ENCODE measurements at regions not wholly inside any gene's neighbourhood (a gene's known extent, or its start where the extent isn't known, plus 50 kb on each side); places are given as distances from the start of the nearest gene placed in this dataset.
A peak's percentile ranks its signal among the peaks of the same experiment; 100 is the strongest.
"Not testable (repeated sequence)": the region's sequence is repeated elsewhere in the genome, so short reads cannot be mapped to it uniquely, and the experiment has no call there.

DNA sequence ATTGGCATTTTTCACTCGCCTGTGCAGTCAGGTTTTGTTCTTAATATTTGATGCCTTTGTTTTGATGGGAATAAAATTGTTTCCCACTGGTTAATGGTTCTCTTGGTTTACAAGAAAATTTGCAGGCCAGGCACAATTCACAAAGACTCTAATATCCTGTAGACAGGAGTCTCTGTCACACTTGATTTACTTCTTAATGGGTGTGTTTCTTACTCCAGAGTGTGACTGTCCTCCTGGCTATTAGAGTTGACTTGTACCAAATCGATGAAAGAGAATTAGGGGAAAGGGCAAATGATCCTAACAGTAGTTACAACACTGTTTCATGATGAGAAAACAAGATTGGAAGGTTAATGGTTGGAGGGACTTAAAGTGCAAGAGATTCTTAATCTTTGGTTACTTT lies 142.8 kb upstream of the SV2C start:
- DNase-seq: no peak

- no peak for DNase-seq
Observed at GRCh38 chr5:75935572-75935971, 147.6 kb upstream of the SV2C start.

DNA sequence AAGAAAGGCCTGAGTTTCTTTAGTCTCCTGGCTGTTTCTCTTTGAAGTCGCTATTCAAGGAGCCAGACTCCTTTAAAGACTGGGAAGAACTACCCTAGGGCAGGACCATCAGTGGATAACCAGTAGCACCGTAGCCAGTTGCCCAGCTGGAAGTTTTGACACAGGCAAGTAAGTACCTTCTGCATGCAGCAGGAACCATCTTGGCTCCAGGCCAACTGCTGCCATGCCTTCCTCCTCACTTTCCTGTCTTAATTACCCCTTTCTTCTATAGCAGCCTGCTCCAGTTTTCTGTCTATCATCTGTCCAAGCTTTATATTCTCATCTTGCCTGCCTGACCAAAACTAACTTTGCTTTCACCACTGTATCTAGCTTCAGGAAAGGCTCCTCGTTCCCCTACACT lies 149.7 kb upstream of the SV2C start:
- DNase-seq: no peak

DNA sequence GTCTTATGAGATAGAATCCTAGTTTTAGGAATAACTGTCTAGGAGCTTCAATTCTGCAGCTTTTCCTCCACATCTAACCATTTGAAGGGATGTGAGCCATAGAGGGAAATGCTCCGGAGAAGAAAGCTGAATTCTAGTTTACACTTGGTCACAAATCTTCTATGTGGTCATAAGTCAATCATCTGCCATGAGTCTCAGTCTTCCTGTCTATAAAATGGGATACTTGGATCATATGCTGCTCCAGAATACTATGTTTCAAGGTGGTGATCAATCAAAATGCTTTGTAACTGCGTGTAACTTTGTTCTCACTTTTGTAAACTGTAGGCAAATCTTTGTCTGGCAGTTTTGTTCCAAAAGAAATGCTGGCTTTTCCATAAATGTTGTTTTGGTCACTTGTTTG lies 152.0 kb upstream of the SV2C start:
- no peak for DNase-seq

DNA sequence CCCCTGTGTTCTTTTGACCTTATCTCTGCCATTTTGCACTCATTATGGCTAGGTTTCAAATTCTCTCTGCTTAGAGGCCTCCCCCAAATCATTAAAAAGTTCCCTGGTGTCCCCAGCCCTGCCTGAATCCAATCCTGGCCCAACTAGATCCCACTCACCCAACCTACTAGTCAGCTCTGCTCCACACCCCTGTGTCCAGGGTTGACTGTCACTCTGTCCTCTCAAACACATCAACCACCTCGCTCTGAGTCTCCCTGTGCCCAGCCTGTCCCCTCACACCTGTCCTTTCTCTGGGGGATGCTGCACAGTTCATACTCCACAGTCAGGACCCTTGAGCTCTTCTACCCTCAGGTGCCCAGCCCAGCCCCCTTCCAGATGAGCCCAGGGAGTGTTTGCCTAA lies 154.2 kb upstream of the SV2C start:
- DNase-seq: no peak

GRCh38 chr5:75922480-75922879 lies 160.7 kb upstream of the SV2C start:
- no peak for DNase-seq

GRCh38 chr5:75921011-75921410 lies 162.2 kb upstream of the SV2C start:
- DNase-seq: no peak

DNA sequence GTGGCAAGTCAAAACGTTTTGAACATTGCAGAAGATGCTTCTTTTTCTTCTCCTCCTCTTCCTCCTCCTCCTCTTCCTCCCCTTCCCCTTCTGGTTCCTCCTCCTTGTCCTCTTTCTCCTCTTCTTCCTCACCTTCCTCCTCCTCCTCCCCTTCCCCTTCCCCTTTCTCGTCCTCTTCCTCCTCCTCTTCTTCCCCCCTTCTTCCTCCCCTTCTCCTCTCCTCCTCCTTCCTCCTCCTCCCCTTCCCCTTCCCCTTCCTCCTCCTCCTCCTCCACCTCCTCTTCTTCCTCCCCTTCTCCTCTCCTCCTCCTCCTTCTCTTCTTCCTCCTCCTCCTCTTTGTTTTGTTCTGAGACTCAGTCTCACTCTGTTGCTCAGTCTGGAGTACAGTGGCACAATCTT lies 167.0 kb upstream of the SV2C start:
- no peak for DNase-seq

DNA sequence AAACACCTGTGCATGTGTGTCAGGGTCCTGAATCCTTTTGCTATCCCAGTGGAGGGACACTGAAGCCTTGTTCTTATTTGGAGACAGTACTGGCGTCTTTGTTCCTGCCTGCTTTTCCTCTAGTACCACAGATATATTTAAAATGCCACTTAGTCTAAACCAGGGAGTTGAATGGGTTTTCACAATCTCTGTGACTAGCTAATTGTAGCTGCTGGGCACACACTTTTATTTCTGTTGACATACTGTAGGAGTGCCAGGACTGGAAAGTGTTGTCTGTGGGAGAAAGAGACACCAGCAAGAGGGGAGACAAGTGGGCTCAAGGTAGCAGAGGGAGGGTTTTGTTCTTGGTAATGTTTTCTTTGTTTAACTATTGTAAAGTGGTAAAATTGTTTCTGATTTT lies 174.0 kb upstream of the SV2C start:
- no peak for DNase-seq

- no peak for DNase-seq
Observed at GRCh38 chr5:75907651-75908050, 175.5 kb upstream of the SV2C start.

DNA sequence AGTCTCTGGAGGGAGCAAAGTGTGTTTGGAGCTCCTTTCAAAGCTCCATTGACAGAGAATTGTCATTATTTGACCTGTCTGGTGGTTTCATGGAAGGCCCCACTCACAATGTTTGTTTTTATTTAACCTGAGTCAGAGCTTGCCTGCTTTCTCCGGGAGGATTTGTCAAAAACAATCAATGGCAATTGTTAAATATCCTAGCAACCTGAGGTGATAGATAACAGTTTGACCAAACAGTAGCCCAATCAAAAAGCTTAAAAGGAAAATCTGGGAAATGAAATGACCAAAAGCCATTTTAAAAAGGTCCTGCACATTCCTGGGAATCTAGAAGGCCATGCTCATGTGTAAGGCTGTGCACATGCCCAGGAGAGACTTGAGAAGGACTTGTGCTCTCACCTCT lies 177.2 kb upstream of the POC5 start:
- DNase-seq: no peak

GRCh38 chr5:75891736-75892135 lies 174.5 kb upstream of the POC5 start:
- DNase-seq: no peak

DNA sequence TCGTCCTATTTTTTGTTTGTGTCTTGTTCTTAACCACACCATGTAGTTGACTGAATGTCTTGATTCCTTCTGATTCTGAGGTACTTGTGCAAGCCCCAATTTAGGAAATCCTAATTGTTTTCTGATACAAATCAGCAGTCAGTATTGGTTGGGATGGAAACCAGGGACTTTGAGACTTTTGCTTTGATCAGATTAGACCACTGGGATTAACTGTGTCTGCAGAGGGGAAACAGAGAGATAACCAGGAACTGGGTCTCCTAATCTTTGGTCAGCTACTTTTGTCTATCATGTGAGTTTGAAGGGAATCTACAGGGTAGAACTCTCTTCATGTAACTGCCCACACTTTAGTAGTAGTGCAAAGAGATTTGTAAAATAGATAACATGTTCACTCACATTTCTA lies 173.8 kb upstream of the POC5 start:
- DNase-seq: no peak

DNA sequence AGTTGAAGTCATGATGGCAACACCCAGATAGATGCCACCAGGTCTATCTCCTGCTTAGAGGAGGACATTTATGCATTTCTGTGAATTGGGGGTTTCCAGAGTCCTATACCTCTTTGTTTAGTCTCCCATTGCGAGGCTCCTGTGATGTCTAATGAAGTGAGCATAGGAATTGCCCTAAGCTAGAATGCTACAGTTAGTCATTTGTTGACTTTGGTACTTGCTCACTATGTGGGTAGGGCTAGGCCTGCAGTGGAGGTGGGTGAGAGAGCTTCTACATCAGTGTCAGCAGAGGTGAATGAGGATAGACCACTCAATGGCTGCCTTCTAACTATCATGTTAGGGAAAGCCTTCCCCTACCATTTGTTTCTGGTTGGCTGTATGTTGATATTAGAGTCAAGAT lies 173.3 kb upstream of the POC5 start:
- no peak for DNase-seq

GRCh38 chr5:75886706-75887105 lies 169.5 kb upstream of the POC5 start:
- DNase-seq: no peak

GRCh38 chr5:75885849-75886596 lies 168.8 kb upstream of the POC5 start:
- DNase-seq: no peak

DNA sequence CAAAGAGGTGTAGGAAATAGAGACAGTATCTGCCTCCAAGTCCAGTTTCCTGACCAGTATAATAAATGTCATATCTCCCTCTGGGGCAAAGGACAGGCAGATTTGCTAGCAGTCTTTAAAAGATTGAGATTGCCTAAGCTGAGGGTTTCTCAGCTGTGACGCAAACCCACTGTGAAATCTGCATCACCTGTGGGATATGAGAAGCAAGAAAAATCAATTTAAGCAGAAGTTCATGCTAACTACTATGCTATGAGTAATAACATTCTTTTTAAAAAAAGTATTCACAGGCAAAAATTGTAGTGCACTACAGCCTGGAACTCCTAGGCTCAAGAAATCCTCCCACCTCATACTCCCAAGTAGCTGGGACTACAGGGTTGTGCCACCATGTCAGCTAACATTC lies 168.1 kb upstream of the POC5 start:
- no peak for DNase-seq

DNA sequence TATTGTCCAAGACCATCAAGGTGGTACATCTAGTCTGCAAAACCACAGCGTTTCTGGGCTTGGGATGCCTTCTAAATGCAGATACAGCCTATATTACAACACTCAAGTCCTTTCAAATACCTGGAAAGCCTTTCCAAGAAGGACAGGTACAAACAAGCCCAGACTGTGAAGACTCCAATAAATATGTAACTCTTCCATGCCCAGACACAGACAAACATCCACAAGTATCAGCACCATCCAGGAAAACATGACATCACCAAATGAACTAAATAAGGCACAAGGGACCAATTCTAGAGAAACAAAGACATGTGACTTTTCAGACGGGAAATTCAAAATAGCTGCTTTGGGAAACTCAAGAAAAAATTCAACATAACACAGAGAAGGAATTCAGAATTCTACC lies 152.7 kb upstream of the POC5 start:
- no peak for DNase-seq

- no peak for DNase-seq
Observed at GRCh38 chr5:75862872-75863271, 145.6 kb upstream of the POC5 start.

GRCh38 chr5:75859621-75860020 lies 142.4 kb upstream of the POC5 start:
- DNase-seq: not testable (repeated sequence)

GRCh38 chr5:75856056-75856455 lies 138.8 kb upstream of the POC5 start:
- peak; percentile 2 for DNase-seq

DNA sequence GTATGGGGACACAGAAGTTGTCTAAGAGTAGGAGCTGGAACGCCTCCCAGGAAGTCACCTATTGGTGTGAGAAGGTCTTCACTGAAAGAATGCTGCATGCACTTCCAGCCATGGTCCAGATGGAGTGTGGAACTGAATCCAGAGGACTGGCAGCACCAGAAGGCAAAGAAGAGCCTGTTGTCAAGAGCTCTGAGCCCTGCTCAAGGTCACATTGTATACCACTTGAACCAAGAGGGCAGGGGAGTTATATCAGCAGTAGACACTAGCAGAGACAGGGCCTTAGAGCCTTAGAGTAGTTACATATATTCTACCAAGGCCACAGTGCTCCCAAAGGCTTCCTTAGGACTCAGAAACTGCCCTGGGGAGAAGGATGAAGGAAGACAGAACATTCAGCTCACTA lies 130.8 kb upstream of the POC5 start:
- DNase-seq: no peak

- DNase-seq: no peak
Observed at GRCh38 chr5:75847561-75848021, 130.4 kb upstream of the POC5 start.

DNA sequence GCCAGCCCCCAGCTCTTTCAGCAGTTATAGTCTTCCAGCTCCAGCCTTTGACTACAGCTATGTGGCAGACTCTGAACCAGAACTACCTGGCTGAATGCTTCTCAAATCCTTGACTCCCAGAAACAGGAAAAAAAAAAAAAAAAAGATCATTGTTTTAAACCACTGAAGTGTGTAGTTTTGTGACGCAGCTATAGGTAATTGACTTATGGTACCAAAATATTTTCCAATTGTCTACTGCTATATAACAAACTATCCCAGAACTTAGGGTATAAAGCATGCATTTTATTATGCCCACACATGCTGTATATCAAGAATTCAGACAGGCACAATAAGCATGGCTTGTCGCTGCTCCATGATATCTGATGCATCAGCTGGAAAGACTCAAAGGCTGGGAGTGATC lies 127.1 kb upstream of the POC5 start:
- DNase-seq: no peak

DNA sequence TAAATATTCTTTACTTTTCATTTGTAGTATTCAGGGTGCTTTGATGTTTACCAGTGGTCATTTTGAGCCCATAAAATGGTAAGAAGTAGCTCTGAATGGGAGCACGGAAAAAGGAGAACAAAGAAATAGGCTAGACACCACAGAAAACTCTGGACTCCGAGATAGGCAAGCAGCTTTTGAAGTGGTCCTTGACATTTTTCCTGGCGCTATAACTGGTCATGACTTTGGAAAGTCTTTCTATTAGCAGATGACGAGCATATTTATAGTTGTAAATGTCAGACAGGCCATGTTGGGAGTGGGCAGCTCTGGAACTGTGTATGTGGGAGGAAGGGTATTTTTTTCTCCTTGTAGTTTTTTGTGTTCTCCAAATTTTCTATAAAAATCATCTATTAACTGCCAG lies 126.1 kb upstream of the POC5 start:
- no peak for DNase-seq

- no peak for DNase-seq
Observed at GRCh38 chr5:75839547-75839946, 122.3 kb upstream of the POC5 start.
